M059J (cell line): ENCODE measurements at regions not wholly inside any gene's neighbourhood (a gene's known extent, or its start where the extent isn't known, plus 50 kb on each side); places are given as distances from the start of the nearest gene placed in this dataset.

Source experiments
- DNase-seq: peaks from one replicate; pipeline ENCODE4 v3.0.0-alpha.2; 2012; ENCODE audit warnings: low read depth

GRCh38 chr18:71754246-71754645, 789.9 kb downstream of the CBLN2 start:
- DNase-seq = no peak

GRCh38 chr18:71743634-71744033, 800.5 kb downstream of the CBLN2 start:
- DNase-seq = no peak

DNA sequence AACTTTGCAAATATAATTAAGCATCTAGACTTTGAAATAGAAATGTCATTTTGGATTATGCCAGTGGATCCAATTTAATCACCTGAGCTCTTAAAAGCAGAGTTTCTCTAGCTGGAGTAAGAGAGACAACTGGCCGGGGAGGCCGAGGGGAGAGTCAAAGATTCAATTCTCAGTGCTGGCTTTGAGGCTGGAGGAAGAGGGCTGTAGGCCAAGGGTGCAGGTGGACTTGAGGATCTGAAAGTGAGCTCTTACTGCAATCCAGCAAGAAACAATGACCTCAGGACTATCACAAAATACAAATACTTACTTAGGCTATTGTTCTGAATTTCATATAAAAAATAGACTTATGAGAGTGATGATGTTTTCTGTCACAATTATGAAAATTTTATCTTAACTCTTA, 814.5 kb downstream of the CBLN2 start:
- no peak for DNase-seq

DNA sequence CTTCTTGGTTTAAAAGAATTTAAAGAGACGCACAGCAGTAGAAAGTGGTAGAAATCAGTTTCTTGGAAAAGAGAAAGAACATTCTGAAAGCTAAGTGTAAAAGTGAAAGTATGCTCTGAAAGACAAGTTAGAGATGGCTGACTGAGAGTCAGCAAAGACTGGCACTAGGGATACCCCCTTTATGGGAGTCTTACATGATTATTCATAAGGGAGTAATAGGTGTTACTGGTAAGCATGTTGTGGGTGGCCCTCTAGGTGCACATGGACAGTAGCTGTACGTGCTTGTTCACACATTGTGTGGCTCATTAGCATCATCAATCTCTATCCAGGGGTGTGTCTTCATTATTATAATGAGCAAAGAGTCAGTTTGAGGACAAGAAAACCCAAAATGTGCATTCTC, 816.2 kb downstream of the CBLN2 start:
- DNase-seq = no peak

DNA sequence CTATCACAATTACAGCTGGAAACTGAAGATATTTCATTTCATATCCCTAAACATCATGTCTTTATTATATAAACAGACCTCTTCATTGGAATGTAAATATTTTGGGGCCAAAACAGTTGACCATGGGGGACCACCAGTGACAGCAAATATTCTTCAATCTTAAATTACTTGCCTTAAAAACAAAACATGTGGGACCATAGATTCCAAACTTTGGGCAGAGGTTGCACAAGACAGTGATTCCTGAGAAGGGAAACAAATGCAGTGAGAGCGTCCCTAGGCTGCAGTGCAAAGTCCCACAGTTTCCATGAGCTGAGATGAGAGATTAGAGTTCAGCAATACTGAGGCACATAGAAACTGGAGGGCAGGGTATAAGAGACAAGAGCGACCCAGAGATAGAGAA, 818.9 kb downstream of the CBLN2 start:
- no peak for DNase-seq

- DNase-seq = no peak
Observed at GRCh38 chr18:71707985-71708500, 836.1 kb downstream of the CBLN2 start.

GRCh38 chr18:71707400-71707799, 836.7 kb downstream of the CBLN2 start:
- no peak for DNase-seq

DNA sequence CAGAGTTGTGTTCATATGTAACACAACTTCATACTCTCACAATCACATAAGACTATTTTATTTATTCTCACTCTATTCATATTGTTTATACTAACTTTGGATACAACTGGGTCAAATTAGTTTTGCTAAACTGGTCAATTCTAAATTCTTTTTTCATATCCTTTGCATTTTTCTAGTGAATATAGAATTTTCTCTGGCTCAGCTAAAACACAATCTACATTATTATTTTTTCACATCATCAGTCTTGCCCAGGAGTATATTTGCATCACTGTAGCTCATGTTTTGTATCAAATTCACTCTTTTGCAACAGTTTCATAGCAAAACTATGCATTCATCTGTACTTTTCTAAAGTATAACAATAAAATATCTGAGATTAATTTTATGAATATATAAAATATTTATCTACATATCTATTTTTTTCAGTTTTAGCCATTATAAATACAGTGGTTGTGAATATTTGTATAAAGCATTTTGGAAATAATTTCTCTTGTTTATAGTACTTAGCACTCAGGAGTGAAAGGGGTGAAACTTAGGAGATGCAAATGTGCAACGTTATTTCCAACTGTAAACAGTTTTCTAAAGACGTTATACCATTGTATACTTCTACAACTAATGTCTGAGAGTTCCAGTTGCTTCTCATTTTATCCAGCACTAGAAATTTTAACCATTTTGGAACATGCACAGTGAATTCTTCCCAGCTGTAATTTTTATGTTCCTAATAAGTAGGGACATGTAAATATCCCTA, 854.6 kb downstream of the CBLN2 start:
- no peak for DNase-seq

DNA sequence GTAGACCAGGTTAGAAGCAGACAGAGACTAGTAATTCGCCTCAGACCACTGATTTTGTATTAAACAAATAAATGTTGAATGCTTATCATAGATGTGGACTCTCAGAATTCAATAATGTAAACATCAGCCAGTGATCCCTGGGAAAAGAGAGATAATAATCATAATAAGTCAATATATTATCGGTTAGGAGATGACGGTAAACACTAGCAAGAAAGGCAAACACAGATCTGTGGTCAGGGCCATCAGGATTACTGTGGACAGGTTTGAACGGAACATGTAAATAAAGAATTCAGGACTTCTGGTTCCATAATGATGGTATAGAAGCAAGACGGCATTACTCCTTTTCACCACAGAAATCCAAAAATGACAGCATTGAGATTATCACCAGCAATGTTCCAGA, 861.6 kb downstream of the CBLN2 start:
- no peak for DNase-seq

DNA sequence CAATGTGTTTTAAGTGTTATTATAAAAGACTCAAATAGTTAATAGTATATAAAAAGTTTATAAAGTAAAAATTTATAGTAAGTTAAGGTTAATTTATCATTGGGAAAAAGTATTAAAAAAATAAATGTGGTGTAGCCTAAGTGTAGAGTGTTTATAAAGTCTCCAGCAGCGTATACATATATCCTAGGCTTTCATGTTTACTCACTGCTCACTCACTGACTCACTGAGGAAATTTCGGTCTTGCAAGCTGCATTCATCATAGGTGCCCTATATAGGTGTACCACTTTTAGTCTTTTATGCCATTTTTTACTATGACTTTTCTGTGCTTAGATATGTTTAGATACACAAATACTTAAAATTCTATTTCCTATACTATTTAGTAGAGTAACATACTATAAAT, 866.0 kb downstream of the CBLN2 start:
- DNase-seq = no peak

- DNase-seq = no peak
Observed at GRCh38 chr18:71673954-71674353, 870.2 kb downstream of the CBLN2 start.

- DNase-seq = no peak
Observed at GRCh38 chr18:71673498-71673897, 870.6 kb downstream of the CBLN2 start.

DNA sequence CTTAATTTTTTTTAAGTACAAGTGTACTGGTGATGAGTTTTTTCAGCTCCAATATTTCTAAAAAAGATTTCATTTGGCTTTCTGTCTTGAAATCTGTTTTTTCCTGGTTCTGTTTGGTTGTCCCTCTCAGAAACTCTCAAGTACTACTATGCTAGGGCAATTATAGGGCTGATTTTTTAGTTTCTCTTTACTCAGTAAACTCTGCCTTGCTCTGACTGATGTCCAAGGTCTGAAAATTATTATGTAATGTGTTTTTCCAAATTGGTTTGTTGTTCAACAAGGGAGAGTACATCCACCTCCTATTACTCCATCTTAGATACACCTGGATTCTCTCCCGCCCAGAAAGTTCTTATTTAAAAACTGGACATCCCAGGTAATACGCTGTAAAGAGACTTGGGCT, 877.7 kb downstream of the CBLN2 start:
- no peak for DNase-seq

DNA sequence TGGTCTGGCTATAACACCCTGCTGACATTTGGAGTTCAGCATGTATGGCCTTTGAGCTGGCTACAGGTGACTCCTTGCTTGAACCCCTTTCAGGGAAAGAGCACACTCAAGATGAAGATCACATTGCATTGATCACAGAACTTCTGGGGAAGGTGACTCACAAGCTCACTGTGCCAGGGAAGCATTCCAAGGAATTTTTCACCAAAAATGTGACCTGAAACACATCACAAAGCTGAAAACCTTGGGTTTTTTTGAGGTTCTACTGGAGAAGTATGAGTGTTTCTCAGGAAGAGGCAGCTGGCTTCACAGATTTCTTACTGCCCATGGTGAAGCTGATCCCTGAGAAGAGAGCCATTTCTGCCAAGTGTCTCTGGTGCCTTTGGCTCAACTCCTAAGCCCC, 879.0 kb downstream of the CBLN2 start:
- DNase-seq = no peak

- DNase-seq = no peak
Observed at GRCh38 chr18:71643822-71644221, 900.3 kb downstream of the CBLN2 start.

DNA sequence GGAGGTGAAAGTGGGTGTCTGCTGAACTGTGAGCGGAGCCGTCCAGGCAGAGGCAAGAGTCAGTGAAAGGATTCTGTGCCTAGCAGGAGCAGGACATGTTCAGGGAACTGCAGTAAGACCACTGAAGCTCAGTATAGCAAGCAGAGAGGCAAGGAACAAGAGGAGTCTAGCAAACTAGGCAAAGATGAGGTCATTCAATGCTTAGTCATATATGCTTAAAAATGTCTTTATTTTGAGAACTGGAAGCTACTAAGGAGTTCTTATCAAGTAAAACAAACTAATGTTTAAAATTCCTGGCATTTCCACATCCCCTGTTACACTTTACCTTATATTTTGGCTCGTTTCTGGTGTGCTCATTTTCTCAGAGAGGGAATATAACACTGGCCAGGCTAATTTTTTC, 913.4 kb downstream of the CBLN2 start:
- no peak for DNase-seq

- DNase-seq = no peak
Observed at GRCh38 chr18:71625556-71626090, 918.5 kb downstream of the CBLN2 start.

DNA sequence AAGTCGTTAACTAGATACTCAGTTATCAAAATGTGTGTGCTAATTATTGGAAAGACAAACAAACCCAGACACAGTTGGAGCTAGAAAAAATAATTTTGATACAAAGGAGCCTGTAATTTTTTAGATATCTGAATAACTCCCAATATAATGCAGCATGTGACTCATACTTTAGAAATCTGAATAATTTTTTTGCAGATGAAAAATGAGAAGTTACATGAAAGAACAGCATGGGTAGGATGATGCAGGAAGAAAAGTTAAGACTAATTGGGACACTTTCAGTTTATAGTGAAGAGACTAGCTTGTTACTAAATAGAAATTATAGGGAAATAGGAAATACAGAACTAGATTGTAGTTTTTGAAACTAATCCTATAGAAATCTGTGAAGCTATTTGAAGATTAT, 945.8 kb downstream of the CBLN2 start:
- no peak for DNase-seq

- no peak for DNase-seq
Observed at GRCh38 chr18:71597219-71597618, 946.9 kb downstream of the CBLN2 start.

GRCh38 chr18:71583252-71583651, 960.9 kb downstream of the CBLN2 start:
- DNase-seq = no peak

- no peak for DNase-seq
Observed at GRCh38 chr18:71554686-71555085, 989.5 kb downstream of the CBLN2 start.

DNA sequence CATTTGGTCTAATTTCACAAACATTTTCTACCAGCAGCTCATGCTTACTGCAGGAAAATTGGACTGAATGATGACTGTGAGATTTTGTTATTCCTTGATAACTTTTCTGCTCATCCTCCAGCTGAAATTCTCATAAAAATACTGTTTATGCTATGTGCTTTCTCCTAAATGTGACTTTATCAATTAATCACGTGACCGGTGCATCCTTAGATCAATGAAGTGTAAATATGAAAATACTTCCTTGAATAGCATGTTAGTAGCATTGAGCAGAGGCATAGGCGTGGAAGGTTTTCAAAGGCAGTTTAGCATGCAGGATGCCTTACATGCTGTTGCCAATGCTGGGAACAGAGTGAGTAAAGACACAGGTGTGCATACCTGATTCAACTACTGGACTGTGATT, 1002.5 kb downstream of the CBLN2 start:
- DNase-seq = no peak

- peak; percentile 31 for DNase-seq
Observed at GRCh38 chr18:71529703-71530303, 1014.3 kb downstream of the CBLN2 start.
